NCI-H1694 (cell line): ENCODE measurements at regions not wholly inside any gene's neighbourhood (a gene's known extent, or its start where the extent isn't known, plus 50 kb on each side); places are given as distances from the start of the nearest gene placed in this dataset.

Source experiments
- DNase-seq: peaks from one replicate; lab custom pipeline; 2025; lab: John Stamatoyannopoulos, UW

DNA sequence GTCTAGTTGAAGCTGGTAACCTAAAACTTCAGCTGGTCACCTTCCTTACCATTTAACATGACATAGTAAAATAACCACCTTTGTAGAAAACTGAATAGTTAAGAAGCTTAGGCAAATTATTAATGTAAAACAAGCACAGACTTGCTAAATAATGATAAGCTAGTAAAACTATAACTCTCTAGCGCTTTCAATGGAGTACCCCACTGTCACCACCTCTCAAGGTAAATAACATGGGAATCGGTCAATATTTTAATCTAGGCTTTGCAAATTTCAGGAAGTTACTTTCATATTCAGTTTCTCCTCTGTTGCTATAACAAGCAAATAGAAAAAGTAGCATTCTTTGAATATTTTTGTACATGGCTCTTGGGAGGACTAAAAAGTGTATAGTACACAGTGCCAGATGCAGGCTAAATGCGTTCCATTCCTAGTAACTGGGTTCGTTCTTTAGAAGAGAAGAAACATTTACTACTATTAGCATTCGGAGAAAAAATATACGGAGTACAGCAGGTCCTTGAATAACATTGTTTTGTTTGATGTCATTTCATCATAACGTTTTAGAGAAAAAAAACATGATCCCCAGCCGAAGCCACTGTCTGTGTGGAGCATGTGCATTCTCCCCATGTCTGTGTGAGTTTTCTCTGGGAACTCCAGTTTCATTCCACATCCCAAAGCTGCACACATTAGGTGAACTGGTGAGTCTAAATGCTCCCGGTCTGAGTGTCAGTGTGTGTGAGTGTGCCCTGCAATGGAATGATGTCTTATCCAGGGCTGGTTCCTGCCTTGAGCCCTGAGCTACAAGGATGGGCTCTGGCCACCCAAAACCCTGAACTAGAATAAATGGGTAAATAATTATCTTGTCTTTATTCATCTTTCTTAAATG is 52.5 kb downstream of the EPRS1 start:
- no peak for DNase-seq

DNA sequence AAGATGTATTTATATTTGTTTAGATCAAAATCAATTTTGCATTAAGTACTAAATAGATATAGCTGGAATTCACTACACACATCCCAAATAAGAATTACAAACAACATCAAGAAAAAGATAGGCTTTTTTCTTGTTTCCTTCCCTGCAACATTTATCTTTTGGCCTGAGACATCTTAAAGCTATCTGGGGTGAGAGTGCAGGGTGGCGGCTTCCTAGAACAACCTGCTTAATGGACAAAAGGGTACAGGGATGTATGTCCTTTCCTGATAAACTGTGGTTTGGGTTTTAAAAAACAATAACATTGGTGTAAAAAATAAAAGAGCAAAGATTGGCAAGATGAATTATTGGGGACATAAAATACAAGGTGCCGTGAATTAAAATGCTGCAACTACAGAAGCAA is 54.4 kb downstream of the EPRS1 start:
- DNase-seq: no peak

DNA sequence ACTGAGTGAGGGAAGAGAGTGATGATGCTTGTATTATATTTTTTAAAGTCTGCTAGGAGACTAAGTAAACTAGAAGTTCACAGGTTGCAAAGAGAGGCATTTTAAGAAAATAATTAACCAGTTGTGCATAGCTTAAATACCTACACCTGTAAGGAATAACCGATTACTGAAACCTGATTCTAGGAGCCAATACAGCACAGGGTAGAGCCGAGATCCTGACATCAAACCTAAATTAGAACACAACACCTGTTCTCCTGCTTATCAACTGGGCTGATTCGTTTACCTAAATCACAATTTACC is 54.8 kb downstream of the EPRS1 start:
- no peak for DNase-seq

DNA sequence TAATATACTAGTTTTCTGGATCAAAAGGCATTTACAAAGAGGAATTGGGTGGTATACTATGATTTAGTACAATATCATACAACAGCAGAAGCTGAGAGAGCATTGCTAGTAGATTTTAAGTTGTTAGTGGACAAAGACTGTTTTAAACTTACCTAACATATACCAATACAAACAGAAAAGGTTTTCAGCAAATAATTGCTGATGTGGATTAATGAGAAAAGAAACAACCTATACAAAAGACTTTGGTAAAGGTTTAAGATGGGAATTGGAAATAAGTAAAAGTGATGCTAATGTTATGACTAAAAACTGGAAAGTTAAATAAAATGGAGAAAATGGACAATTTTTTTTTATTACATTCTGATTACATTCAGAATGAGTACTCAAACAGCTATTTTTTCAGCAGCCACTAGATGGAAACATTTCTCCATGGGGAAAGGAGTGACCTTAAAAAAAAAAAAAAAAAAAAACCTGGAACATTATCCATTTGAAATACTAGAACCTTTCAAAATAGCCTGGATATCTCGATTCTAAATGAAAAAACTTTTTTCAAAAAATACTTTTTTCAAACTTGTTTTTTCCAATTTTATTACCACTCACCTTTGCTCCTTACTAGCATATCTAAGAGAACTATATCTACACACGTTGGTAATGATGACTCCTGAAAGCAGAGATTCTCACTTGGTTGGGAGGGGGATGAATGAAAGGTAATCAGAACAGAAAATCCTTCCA is 55.4 kb downstream of the EPRS1 start:
- DNase-seq: peak; percentile 58

DNA sequence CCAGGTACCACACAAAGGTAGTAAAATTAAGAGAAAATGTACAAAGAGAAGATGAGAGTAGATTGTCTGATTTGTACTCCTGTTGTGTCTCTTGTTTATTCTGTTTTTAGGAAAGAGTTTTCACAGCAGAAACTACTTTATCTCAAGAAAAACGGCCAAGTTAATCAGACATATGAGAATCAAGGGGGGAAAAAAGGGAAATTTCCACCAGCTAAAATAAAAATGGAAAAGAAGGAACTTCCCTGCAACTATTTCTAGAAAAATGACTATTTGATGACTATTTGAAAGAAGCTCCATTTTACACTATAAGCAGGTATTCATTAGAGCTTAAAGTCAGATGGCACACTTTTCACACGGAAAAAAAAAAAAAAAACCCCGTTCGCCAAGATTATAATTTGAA is 56.5 kb downstream of the EPRS1 start:
- DNase-seq: no peak

DNA sequence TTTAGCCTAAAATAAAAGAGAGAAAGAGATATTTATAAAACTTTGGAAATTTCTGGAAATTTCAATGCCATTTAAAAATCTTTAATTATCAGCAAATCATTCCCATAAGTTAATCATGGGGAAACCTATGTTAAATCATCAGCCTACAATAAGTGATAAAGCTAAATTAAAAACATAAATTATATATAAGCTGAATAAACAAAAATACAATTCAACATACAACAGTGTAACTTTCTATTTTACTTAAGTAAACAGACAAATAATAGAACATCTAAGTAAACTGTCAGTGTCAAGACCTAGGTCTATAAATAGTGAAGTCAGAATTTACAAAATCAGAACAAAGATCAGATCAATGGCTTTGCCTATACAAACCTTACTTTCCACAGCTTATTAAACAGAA is 57.5 kb downstream of the EPRS1 start:
- DNase-seq: no peak

DNA sequence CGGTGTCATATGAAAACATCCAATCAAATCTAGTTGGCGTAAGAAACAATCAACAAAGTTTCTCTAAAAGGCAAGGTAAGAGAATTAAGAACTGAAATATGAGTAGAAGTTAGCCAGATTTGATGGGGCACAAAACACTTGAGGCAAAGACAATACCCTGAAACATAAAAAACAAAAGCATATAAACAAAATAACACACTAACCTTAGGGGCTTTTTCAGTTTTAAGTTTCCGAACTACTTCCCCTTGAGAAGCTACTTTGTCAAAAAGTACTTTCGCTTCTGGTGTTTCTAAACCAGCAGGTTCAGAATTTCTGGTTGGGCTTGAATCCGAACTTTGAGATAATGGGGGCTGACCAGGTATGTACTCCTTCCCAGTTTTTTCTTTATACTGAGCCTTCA is 57.9 kb downstream of the EPRS1 start:
- DNase-seq: no peak

DNA sequence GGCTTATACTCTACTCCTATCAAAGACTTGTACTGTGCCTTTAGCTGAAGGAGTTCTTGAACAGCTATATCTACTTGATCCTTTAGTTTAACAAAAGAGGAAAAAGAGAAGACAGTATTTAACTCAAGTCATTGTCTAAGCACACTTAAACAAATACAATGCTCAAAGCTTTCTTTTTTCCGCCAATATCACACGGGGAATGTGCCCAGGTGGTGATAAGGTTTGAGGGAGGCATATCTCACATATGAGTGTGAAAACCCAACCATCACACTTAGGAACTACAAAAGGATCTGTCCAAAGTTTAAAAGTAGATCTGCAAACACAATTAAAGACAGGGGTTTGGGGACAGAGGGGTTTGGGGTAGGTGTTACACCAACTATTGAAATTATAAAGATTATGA is 59.0 kb upstream of the SLC30A10 start:
- DNase-seq: no peak

DNA sequence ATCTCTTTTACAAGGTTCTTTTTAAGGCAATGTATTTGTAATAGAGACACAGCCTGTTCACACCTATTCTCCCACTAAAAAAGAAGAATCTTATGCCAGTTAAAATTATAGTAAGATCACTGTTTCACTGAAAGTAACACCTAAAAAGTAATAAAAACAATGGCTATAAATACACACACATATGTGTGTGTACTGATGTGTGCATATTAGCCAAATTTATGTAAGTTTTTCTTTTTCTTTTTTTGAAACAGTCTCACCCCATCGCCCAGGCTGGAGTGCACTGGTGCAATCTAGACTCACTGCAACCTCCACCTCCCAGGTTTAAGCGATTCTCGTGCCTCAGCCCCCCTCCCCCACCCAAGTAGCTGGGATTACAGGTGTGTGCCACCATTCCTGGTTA is 56.8 kb upstream of the SLC30A10 start:
- no peak for DNase-seq
